Fibroblast of lung (primary cell): ENCODE measurements at regions not wholly inside any gene's neighbourhood (a gene's known extent, or its start where the extent isn't known, plus 50 kb on each side); places are given as distances from the start of the nearest gene placed in this dataset.

Experiments used
- DNase-seq, 2 donors: peaks; one replicate each; pipeline versions ENCODE4 v3.0.0 to v3.0.0-alpha.2; 2010; ENCODE audit warnings: low read depth in 2 of 2
- H2AFZ ChIP-seq: 2 replicates; pipeline ENCODE4 v1.5.1; 2012; ENCODE audit warnings: low read length, control low read depth, inconsistent platforms
- H3K27ac ChIP-seq: 2 replicates; pipeline ENCODE4 v1.5.1; 2011; ENCODE audit warnings: low read length, control low read depth; ENCODE audit not compliant: insufficient read depth
- H3K27me3 ChIP-seq: 2 replicates; pipeline ENCODE4 v1.5.1; 2011; ENCODE audit warnings: mild to moderate bottlenecking, low read length; ENCODE audit not compliant: control insufficient read depth, insufficient read depth
- H3K36me3 ChIP-seq: 2 replicates; pipeline ENCODE4 v1.5.1; 2011; ENCODE audit warnings: low read length; ENCODE audit not compliant: control insufficient read depth, insufficient read depth
- H3K4me1 ChIP-seq: 2 replicates; pipeline ENCODE4 v1.5.1; 2011; ENCODE audit warnings: low read length; ENCODE audit not compliant: control insufficient read depth, insufficient read depth; ENCODE audit errors: extremely low read depth
- H3K4me2 ChIP-seq: 2 replicates; pipeline ENCODE4 v1.5.1; 2011; ENCODE audit warnings: low read length, control low read depth; ENCODE audit not compliant: insufficient read depth; ENCODE audit errors: extremely low read depth
- H3K4me3 ChIP-seq, 4 experiments: fragments of 200-600 bp in 1 of 4; sonication (generic) in 1 of 4; replicated peaks in 1 of 4; 2 replicates each; pipeline ENCODE4 v1.5.1; 2011 to 2016; ENCODE audit warnings: low read length in 4 of 4, low read depth in 3 of 4, mild to moderate bottlenecking in 3 of 4, control low read depth in 2 of 4, inconsistent platforms in 1 of 4, mixed read lengths in 1 of 4; ENCODE audit not compliant: insufficient read depth in 1 of 4; ENCODE audit errors: control extremely low read depth in 1 of 4
- H3K79me2 ChIP-seq: 2 replicates; pipeline ENCODE4 v1.5.1; 2012; ENCODE audit warnings: mild to moderate bottlenecking, low read length, inconsistent platforms; ENCODE audit not compliant: control insufficient read depth, insufficient read depth
- H3K9ac ChIP-seq: 2 replicates; pipeline ENCODE4 v1.5.1; 2011; ENCODE audit warnings: mild to moderate bottlenecking, low read length, control low read depth; ENCODE audit not compliant: insufficient read depth
- H3K9me3 ChIP-seq: 2 replicates; pipeline ENCODE4 v1.5.1; 2012; ENCODE audit warnings: low read depth, low read length; ENCODE audit not compliant: control insufficient read depth, insufficient read depth
- H4K20me1 ChIP-seq: 2 replicates; pipeline ENCODE4 v1.5.1; 2011; ENCODE audit warnings: low read length; ENCODE audit not compliant: control insufficient read depth, insufficient read depth; ENCODE audit errors: extremely low read depth
- EZH2 ChIP-seq: IDR thresholded peaks from 2 replicates; pipeline ENCODE4 v1.5.1; 2012; ENCODE audit warnings: low read length, control low read depth, mild to moderate bottlenecking; ENCODE audit errors: missing control alignments
- TF ChIP-seq, protein P1 (sequence below), 2 donors: IDR thresholded peaks in 1 of 2; conservative IDR thresholded peaks in 1 of 2; 1 replicate in 1 of 2; 2 replicates in 1 of 2; pipeline ENCODE4 v1.5.1; 2011 to 2012; ENCODE audit warnings: low read length in 2 of 2, control low read depth in 1 of 2, inconsistent platforms in 1 of 2, low read depth in 1 of 2, mild to moderate bottlenecking in 1 of 2

DNA sequence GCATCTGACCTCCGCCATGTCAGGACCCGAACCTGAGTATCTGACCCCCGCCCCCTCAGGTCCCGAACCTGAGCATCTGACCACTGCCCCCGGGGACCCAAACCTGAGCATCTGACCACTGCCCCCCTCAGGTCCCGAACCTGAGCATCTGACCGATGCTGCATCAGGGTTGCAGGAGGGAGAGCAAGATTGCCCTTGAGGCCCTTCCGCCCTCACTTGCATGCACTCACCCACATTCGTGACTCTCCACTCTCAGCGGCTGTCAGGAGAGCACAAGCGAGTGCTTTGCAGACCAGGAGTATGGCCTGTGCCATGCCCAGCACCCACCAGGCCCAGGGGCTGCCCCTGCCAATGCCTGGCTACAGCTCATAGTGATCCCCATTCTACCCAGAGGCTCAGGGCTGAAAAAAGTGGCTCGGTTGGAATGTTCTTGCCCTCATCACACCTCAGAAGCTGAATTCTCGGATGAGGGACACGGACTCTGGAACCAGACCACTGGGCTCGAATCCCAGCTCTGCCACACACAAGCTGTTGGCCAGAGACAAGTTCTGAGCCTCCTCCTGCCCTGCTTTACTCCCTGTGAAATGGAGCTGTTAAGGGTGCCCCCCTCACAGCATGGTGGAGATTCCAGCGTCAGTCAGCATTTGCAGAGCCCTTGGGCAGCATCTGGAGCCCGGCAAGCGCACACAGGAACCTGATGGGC lies 82.1 kb downstream of the DLL1 start:
- Histone ChIP-seq H3K79me2 (no peaks in the 10 kb centered on the region), H3K9me3 (peaks cover 1% of the 10 kb centered on the region), H3K9ac (no peak overlapping the region), H2AFZ (no peak overlapping the region), H3K4me1 (no peaks in the 10 kb centered on the region), H4K20me1 (no peaks in the 10 kb centered on the region), H3K27ac (no peak overlapping the region), H3K36me3 (no peaks in the 10 kb centered on the region), H3K4me3 (no peak overlapping the region), H3K4me2 (no peak overlapping the region), H3K27me3 (no peaks in the 10 kb centered on the region)
- no peak for DNase-seq
- TF ChIP-seq, protein P1, sequence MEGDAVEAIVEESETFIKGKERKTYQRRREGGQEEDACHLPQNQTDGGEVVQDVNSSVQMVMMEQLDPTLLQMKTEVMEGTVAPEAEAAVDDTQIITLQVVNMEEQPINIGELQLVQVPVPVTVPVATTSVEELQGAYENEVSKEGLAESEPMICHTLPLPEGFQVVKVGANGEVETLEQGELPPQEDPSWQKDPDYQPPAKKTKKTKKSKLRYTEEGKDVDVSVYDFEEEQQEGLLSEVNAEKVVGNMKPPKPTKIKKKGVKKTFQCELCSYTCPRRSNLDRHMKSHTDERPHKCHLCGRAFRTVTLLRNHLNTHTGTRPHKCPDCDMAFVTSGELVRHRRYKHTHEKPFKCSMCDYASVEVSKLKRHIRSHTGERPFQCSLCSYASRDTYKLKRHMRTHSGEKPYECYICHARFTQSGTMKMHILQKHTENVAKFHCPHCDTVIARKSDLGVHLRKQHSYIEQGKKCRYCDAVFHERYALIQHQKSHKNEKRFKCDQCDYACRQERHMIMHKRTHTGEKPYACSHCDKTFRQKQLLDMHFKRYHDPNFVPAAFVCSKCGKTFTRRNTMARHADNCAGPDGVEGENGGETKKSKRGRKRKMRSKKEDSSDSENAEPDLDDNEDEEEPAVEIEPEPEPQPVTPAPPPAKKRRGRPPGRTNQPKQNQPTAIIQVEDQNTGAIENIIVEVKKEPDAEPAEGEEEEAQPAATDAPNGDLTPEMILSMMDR (conservative IDR thresholded peaks at IDR 0.05 in 1 of 2, IDR thresholded peaks at IDR 0.05 in 1 of 2; ENCODE audit: low read depth in 1 of 2, low read length in 2 of 2), result no peak
- no peak for TF ChIP-seq EZH2

DNA sequence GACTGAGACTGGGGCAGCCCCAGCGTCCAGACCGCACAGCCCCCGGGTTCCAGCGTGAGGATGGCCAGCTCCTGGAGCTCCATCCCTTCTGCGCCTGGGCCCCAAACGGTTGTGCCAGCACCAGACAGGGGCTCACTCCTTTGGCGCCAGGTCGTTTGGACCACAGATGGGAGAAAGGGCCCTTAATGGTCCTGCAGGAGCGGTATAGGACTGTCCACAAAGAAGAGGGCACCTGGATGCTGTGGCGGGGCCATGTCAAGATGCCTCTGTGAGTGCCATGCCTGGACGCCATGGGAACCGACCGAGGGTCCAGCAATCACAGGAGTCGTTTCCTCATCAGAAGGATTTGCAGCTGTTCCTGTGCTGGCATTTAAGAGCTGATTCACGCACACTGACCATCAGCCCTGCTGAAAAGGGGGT lies 82.7 kb downstream of the DLL1 start:
- Histone ChIP-seq H2AFZ (no peak overlapping the region), H3K9me3 (peaks cover 1% of the 10 kb centered on the region), H3K9ac (no peak overlapping the region), H3K36me3 (no peaks in the 10 kb centered on the region), H3K79me2 (no peaks in the 10 kb centered on the region), H3K4me2 (no peak overlapping the region), H3K4me3 (no peak overlapping the region), H3K4me1 (no peaks in the 10 kb centered on the region), H3K27me3 (no peaks in the 10 kb centered on the region), H3K27ac (no peak overlapping the region), H4K20me1 (no peaks in the 10 kb centered on the region)
- TF ChIP-seq, protein P1 (conservative IDR thresholded peaks at IDR 0.05 in 1 of 2, IDR thresholded peaks at IDR 0.05 in 1 of 2; ENCODE audit: low read depth in 1 of 2, low read length in 2 of 2), result no peak
- no peak for TF ChIP-seq EZH2
- DNase-seq, result no peak

DNA sequence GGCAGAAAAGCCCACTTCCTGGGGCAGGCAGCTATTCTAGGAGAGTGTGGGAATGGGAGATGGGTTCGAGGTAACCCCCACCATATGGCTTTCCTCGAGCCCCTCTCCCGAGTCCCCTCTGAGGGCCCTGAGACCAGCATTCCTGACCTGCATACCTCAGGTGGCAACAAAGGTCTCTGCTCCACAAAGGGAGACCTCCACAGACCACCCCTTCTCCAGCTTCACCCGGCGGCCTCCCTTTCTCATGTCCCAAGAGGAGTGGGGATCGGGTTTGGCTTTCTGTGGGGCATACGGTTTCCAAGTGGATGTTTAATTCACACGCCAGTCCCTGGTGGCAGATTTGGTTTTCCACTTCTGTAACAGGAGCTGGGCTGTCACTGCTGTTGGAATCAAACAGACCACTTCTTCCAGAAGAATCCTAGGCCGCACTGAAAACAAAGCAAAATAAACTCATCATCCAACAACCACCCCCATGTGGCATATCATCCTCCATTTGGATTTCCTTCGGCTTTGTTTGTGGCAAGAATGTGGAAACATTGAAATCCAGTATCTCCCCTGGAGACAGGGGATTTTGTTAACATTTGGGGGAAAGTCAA lies 83.2 kb downstream of the DLL1 start:
- H3K4me1 ChIP-seq, result no peaks in the 10 kb centered on the region
- no peak overlapping the region for H3K4me3 ChIP-seq
- H4K20me1 ChIP-seq, result no peaks in the 10 kb centered on the region
- no peaks in the 10 kb centered on the region for H3K27me3 ChIP-seq
- no peaks in the 10 kb centered on the region for H3K79me2 ChIP-seq
- no peak for DNase-seq
- H3K9me3 ChIP-seq, result peaks cover 1% of the 10 kb centered on the region
- H2AFZ ChIP-seq, result no peak overlapping the region
- H3K9ac ChIP-seq, result no peak overlapping the region
- TF ChIP-seq, protein P1 (conservative IDR thresholded peaks at IDR 0.05 in 1 of 2, IDR thresholded peaks at IDR 0.05 in 1 of 2; ENCODE audit: low read depth in 1 of 2, low read length in 2 of 2), result no peak
- TF ChIP-seq EZH2, result no peak
- no peaks in the 10 kb centered on the region for H3K36me3 ChIP-seq
- H3K4me2 ChIP-seq, result no peak overlapping the region
- no peak overlapping the region for H3K27ac ChIP-seq
